Transverse colon (tissue), 3 donors: ENCODE measurements at regions not wholly inside any gene's neighbourhood (a gene's known extent, or its start where the extent isn't known, plus 50 kb on each side); places are given as distances from the start of the nearest gene placed in this dataset.

Experiments
- EP300 ChIP-seq: sonication (generic); formaldehyde crosslinking; IDR thresholded peaks from one replicate; pipeline ENCODE4 v1.6.1; 2017; ENCODE audit warnings: antibody characterized with exemption, low read depth
- POLR2A ChIP-seq: fragments of 450-650 bp; IDR thresholded peaks from one replicate; pipeline ENCODE4 v1.6.1; 2016; ENCODE audit warnings: antibody characterized with exemption, mild to moderate bottlenecking, moderate library complexity
- TF ChIP-seq, protein P1 (sequence below), 5 experiments: fragments of 200-600 bp in 3 of 5; fragments of 450-650 bp in 2 of 5; sonication (generic) in 3 of 5; IDR thresholded peaks; 1 replicate in 2 of 5; 2 replicates in 3 of 5; pipeline ENCODE4 v1.5.1; 2016 to 2017; ENCODE audit warnings: antibody characterized with exemption in 5 of 5, inconsistent platforms in 3 of 5, mild to moderate bottlenecking in 2 of 5, moderate library complexity in 1 of 5

DNA sequence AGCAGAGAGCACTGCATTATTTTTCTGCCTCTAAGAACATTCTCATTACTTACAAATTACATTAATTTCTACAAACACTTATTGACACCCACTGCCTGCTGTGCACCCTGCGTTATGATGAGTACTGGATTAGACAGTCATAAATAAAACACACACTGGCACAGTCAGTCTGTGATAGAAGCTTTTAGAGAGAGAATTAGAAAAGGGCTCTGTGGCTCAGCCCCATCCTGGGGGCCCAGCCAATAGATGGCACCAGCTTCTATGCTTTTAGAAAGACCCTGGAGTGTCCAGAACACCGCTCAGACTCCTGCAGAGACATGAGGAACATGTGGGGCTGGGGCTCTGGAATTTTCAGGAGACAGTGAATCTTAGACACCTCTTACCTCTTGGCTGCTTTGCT lies 61.0 kb upstream of the RAPGEF1 start:
- TF ChIP-seq, protein P1, sequence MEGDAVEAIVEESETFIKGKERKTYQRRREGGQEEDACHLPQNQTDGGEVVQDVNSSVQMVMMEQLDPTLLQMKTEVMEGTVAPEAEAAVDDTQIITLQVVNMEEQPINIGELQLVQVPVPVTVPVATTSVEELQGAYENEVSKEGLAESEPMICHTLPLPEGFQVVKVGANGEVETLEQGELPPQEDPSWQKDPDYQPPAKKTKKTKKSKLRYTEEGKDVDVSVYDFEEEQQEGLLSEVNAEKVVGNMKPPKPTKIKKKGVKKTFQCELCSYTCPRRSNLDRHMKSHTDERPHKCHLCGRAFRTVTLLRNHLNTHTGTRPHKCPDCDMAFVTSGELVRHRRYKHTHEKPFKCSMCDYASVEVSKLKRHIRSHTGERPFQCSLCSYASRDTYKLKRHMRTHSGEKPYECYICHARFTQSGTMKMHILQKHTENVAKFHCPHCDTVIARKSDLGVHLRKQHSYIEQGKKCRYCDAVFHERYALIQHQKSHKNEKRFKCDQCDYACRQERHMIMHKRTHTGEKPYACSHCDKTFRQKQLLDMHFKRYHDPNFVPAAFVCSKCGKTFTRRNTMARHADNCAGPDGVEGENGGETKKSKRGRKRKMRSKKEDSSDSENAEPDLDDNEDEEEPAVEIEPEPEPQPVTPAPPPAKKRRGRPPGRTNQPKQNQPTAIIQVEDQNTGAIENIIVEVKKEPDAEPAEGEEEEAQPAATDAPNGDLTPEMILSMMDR (IDR thresholded peaks at IDR 0.05), result no peak
- TF ChIP-seq EP300 (no peak), POLR2A (no peak)
